ENCODE measurements at regions not wholly inside any gene's neighbourhood (a gene's known extent, or its start where the extent isn't known, plus 50 kb on each side); places are given as distances from the start of the nearest gene placed in this dataset.

DNA sequence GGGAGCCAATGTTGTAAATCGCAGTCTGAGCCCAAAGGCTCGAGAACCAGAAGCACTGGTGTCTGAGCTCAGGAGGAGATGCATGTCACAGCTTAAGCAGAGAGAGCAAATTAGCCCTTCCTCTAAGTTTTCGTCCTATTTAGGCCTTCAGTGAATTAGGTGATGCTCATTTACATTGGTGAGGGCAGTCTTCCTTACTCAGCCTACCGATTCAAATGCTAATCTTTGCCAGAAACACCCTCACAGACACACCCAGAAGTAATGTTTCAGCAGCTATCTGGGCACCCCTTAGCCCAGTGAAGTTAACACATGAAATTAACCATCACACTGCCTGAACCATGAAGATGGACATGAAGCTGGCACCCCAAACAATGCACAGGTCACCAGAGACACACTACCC lies 385.1 kb downstream of the STK39 start:
- TF ChIP-seq, protein P1, sequence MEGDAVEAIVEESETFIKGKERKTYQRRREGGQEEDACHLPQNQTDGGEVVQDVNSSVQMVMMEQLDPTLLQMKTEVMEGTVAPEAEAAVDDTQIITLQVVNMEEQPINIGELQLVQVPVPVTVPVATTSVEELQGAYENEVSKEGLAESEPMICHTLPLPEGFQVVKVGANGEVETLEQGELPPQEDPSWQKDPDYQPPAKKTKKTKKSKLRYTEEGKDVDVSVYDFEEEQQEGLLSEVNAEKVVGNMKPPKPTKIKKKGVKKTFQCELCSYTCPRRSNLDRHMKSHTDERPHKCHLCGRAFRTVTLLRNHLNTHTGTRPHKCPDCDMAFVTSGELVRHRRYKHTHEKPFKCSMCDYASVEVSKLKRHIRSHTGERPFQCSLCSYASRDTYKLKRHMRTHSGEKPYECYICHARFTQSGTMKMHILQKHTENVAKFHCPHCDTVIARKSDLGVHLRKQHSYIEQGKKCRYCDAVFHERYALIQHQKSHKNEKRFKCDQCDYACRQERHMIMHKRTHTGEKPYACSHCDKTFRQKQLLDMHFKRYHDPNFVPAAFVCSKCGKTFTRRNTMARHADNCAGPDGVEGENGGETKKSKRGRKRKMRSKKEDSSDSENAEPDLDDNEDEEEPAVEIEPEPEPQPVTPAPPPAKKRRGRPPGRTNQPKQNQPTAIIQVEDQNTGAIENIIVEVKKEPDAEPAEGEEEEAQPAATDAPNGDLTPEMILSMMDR (IDR thresholded peaks at IDR 0.05) = no peak
- no peak for TF ChIP-seq POLR2A (IDR thresholded peaks at IDR 0.05)
- no peak for TF ChIP-seq EP300 (IDR thresholded peaks at IDR 0.05)
